GM19240 (cell line): ENCODE measurements at regions not wholly inside any gene's neighbourhood (a gene's known extent, or its start where the extent isn't known, plus 50 kb on each side); places are given as distances from the start of the nearest gene placed in this dataset.

Experiments
- DNase-seq: peaks from one replicate; pipeline ENCODE4 v3.0.0; 2011; ENCODE audit warnings: low spot score; ENCODE audit not compliant: insufficient read length

- no peak for DNase-seq
These were observed 457.9 kb upstream of the SALL3 start for GRCh38 chr18:78521744-78522143.

- DNase-seq: no peak
These were observed 457.1 kb upstream of the SALL3 start for GRCh38 chr18:78522507-78522906.

- DNase-seq: no peak
These were observed 455.8 kb upstream of the SALL3 start for GRCh38 chr18:78523850-78524249.

GRCh38 chr18:78525366-78526111 is 454.1 kb upstream of the SALL3 start:
- DNase-seq: no peak

- no peak for DNase-seq
These were observed 453.3 kb upstream of the SALL3 start for GRCh38 chr18:78526275-78526674.

GRCh38 chr18:78526923-78527711 is 452.5 kb upstream of the SALL3 start:
- no peak for DNase-seq

- no peak for DNase-seq
These were observed 451.6 kb upstream of the SALL3 start for GRCh38 chr18:78527984-78528383.

- DNase-seq: no peak
These were observed 451.0 kb upstream of the SALL3 start for GRCh38 chr18:78528411-78529258.

GRCh38 chr18:78531637-78532036 is 448.0 kb upstream of the SALL3 start:
- DNase-seq: no peak

GRCh38 chr18:78538669-78539440 is 440.8 kb upstream of the SALL3 start:
- DNase-seq: no peak

GRCh38 chr18:78540636-78541529 is 438.7 kb upstream of the SALL3 start:
- DNase-seq: no peak

GRCh38 chr18:78542204-78542603 is 437.4 kb upstream of the SALL3 start:
- DNase-seq: no peak

- no peak for DNase-seq
These were observed 436.4 kb upstream of the SALL3 start for GRCh38 chr18:78543201-78543725.

- DNase-seq: no peak
These were observed 433.3 kb upstream of the SALL3 start for GRCh38 chr18:78546281-78546680.

- DNase-seq: no peak
These were observed 431.8 kb upstream of the SALL3 start for GRCh38 chr18:78547817-78548216.

GRCh38 chr18:78548261-78549058 is 431.2 kb upstream of the SALL3 start:
- no peak for DNase-seq

- DNase-seq: no peak
These were observed 429.6 kb upstream of the SALL3 start for GRCh38 chr18:78549971-78550370.

- DNase-seq: no peak
These were observed 424.5 kb upstream of the SALL3 start for GRCh38 chr18:78554944-78555608.
